ENCODE measurements at regions not wholly inside any gene's neighbourhood (a gene's known extent, or its start where the extent isn't known, plus 50 kb on each side); places are given as distances from the start of the nearest gene placed in this dataset.
"Not testable (repeated sequence)": the region's sequence is repeated elsewhere in the genome, so short reads cannot be mapped to it uniquely, and the experiment has no call there.

DNA sequence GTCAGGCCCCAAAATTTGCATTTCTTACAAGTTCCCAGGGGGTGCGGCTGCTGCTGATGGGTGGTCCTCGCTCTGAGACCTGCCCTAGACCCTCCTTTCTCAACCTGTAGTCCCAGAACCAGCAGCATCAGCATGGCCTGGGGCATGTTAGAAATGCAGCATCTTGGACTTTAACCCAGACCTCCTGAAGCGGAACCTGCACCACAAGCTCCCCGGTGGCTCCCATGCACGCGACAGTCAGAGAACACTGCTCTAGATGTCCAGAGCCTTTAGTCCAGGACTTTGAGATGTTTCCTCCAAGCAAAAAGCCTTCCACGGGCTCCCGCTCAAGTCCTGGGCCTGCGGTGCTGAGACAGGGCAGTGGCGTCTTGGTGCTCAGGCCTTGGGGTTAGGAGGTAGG is 149.8 kb downstream of the SREK1 start:
- not testable (repeated sequence) for TF ChIP-seq EZH2 (IDR thresholded peaks at IDR 0.05; ENCODE audit: borderline replicate concordance, low read length)
- TF ChIP-seq, protein P1, sequence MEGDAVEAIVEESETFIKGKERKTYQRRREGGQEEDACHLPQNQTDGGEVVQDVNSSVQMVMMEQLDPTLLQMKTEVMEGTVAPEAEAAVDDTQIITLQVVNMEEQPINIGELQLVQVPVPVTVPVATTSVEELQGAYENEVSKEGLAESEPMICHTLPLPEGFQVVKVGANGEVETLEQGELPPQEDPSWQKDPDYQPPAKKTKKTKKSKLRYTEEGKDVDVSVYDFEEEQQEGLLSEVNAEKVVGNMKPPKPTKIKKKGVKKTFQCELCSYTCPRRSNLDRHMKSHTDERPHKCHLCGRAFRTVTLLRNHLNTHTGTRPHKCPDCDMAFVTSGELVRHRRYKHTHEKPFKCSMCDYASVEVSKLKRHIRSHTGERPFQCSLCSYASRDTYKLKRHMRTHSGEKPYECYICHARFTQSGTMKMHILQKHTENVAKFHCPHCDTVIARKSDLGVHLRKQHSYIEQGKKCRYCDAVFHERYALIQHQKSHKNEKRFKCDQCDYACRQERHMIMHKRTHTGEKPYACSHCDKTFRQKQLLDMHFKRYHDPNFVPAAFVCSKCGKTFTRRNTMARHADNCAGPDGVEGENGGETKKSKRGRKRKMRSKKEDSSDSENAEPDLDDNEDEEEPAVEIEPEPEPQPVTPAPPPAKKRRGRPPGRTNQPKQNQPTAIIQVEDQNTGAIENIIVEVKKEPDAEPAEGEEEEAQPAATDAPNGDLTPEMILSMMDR (conservative IDR thresholded peaks at IDR 0.05 in 1 of 2, IDR thresholded peaks at IDR 0.05 in 1 of 2; ENCODE audit: extremely low read depth in 1 of 2, insufficient read depth in 1 of 2, low read depth in 1 of 2, low read length in 2 of 2): not testable (repeated sequence)
